HG02610 (cell line): ENCODE measurements at regions not wholly inside any gene's neighbourhood (a gene's known extent, or its start where the extent isn't known, plus 50 kb on each side); places are given as distances from the start of the nearest gene placed in this dataset.

Experiments used
- ATAC-seq: cut with Tn5 transposase; IDR thresholded peaks from one replicate; pipeline ENCODE4 v1.9.1; 2021; ENCODE audit warnings: mild to moderate bottlenecking, moderate library complexity; ENCODE audit not compliant: unreplicated experiment

GRCh38 chr6:137357263-137357947 is 136.8 kb downstream of the OLIG3 start:
- ATAC-seq, result no peak

DNA sequence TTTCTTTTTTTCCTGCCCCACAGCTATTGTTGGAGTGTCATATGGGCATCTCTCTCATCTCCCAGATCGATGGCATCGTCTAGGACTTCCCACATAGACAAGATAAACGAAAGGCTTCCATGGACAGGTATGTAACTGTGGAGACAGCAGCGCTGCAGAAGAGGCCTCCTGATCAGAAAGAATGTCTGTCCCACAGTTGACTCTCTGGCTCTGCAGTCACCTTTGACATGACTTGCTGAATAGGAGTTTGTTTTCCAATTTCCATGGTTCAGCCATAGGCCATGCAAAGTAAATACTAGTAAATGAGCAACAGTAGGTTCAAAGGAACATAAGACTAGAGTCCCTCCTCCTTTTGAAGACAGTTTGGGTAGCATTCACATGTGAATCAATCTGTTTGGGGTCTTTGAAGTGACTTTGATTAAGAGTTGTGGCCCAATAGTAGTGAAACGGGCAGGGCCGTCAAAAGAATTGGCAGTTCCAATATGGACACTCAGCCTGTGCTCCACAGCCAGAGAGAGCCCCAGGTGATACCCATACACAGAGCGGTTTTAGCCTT is 134.7 kb upstream of the IFNGR1 start:
- ATAC-seq, result no peak

GRCh38 chr6:137353346-137353745 is 134.2 kb upstream of the IFNGR1 start:
- ATAC-seq, result no peak

DNA sequence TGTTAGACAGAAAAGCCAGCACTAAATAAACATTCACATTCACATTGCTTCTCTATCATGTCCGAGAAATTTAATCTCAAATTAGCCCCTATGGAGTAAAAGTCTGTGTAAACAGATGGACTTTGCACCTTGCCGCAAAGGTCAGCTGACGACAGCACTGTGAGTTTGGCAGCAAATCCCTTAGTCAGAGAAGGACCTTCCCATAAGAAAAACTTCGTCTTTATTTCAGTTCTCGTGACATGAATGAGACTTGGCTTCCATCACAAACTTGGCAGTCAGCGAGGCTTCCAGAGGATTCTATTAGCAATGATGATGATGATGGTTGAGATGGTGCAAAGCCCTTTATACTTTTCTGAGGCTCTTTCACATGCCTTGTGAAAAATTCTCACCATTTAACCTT is 133.7 kb upstream of the IFNGR1 start:
- no peak for ATAC-seq

- no peak for ATAC-seq
Observed at GRCh38 chr6:137351890-137352289, 132.7 kb upstream of the IFNGR1 start.

DNA sequence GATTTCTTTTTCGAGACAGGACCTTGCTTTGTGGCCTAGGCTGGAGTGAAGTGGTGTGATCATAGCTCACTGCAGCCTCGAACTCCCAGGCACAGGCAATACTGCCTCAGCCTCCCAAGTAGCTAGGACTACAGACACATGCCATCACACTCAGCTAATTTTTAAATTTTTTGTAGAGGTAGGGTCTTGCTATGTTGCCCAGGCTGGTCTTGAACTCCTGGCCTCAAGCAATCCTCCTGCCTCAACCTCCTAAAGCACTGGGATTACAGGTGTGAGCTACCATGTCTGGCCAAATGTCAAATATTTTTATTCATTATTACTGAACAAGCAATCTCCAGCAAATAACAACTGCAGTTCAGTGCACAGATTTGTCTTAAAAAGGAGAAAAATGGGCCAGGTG is 131.7 kb upstream of the IFNGR1 start:
- no peak for ATAC-seq

GRCh38 chr6:137349856-137350830 is 131.0 kb upstream of the IFNGR1 start:
- no peak for ATAC-seq

GRCh38 chr6:137348777-137349176 is 129.6 kb upstream of the IFNGR1 start:
- no peak for ATAC-seq

GRCh38 chr6:137343241-137343640 is 124.1 kb upstream of the IFNGR1 start:
- ATAC-seq, result no peak

DNA sequence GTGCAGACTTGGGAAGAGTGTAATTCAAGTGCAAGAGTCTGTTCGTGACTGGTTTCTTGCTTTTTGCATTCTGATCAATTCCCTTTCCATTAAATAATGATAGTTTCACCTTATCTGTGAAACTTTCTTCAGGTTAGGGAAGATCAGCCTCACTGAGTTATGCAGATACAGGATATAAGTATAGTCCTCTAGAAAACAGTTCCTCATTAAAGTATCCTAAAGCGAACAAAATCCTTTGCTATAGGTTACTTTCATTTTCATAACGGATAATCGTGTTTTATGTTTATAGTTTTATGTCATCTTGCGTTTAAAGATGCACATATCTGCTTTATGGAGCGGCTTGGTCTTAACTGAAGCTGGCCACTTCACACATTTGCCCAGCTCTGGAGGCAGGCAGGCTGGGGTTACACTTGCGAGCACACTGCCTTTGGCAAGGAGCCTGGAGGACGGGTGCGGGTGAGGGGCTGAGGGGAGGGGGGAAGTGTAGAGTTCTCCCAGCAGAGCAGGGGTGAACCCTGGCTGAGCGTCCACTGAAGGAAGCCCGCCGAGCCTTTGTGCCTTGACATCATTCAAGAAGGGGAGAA is 123.5 kb upstream of the IFNGR1 start:
- ATAC-seq, result no peak

- ATAC-seq, result no peak
Observed at GRCh38 chr6:137341681-137342195, 122.6 kb upstream of the IFNGR1 start.

- no peak for ATAC-seq
Observed at GRCh38 chr6:137339929-137340559, 120.9 kb upstream of the IFNGR1 start.

DNA sequence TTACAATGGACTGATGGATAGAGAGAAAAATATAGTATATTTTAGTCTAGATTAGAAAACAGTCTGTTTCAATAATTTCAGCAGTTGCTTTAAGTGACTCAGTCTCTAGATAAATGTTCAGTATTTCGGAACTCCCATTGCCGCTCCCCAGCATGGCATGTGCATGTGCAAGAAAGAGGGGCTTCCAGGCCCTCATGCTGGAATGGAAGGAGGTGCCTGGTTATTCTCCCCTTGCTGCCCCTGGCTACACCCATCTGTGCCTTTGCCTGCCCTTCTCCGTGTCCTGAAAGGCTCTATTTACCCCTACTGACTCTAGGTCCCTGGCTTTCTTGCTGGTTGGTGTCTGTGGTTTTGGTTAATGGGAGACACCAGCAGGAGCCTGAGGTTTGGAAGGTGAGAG is 115.7 kb upstream of the IFNGR1 start:
- no peak for ATAC-seq

DNA sequence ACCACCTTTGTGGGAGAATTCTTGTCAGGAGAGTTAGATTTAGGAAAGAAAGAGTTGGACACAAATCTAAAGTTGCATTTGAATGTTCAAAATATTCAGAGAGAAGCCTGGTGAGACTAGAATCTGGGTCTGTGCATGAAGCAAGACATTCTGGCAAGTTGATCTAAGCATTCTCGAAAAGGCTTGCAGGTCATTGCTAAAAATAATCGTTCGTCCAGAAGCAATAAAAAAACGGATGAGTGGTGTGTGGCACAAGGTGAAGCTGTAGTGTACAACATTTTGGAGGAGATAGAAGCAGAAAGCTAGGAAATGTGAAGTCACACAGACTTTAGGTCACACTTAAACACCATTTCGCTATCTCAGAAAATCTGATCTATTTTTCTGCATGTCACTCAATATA is 114.9 kb upstream of the IFNGR1 start:
- no peak for ATAC-seq

DNA sequence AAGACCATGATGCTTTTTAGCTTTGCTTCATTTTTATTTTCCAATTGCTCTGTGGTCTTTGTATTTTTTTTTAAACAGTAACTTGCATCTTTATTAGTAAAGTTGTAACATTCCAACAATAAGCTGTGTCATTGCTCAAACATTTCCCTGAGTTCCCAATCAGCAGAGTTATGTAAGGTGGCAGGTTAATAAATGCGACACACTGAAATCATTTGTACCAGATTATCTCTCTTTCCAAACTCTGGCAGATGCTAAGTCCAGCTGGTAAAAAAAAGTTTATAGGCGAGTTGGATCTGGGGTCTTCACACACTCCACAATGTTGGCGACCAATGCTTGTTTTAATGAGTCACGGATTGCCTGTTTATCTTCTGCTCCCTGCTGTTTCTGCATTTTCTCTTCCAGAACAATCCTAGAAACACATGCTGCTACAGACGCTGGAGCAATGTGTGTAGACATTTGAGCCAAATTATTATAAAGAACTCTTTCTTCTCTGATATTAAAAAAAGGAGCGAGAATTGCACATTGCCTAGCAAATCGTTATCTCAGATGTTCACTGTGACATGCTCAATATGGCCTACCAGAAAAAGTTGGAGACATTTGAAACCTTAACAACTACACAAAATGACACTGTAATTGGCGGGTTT is 113.6 kb upstream of the IFNGR1 start:
- ATAC-seq, result no peak

DNA sequence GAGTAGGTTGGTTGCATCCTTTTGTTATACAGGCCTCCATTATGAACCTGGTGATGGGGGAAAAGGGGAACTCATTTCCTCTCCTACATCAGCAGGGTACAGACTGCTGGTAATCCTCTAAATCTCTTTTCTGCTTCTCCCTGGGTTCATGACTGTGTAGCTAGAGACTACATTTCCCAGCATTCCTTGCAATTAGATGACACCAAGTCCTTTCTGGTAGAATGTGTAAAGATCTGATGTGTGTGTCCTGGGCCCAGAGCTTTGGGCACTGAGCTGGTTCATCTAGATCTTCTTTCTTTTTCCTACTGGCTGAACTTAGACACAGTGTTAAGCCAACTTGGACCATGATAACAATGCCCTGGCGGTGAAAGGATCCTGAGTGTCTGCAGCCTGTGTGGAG is 104.7 kb upstream of the IFNGR1 start:
- ATAC-seq, result no peak

- no peak for ATAC-seq
Observed at GRCh38 chr6:137320271-137320670, 101.1 kb upstream of the IFNGR1 start.

- ATAC-seq, result no peak
Observed at GRCh38 chr6:137316626-137317025, 97.4 kb upstream of the IFNGR1 start.

GRCh38 chr6:137315081-137315480 is 95.9 kb upstream of the IFNGR1 start:
- ATAC-seq, result no peak
